ENCODE measurements at regions not wholly inside any gene's neighbourhood (a gene's known extent, or its start where the extent isn't known, plus 50 kb on each side); places are given as distances from the start of the nearest gene placed in this dataset.
"Not testable (repeated sequence)": the region's sequence is repeated elsewhere in the genome, so short reads cannot be mapped to it uniquely, and the experiment has no call there.

- not testable (repeated sequence) for TF ChIP-seq ELF4 (IDR thresholded peaks at IDR 0.05); HDGF (IDR thresholded peaks at IDR 0.05; ENCODE audit: borderline replicate concordance); BHLHE40 (IDR thresholded peaks at IDR 0.05; ENCODE audit: borderline replicate concordance); FOXA1 (IDR thresholded peaks at IDR 0.05); FOXK2 (IDR thresholded peaks at IDR 0.05); NFRKB (IDR thresholded peaks at IDR 0.05); SP1 (IDR thresholded peaks at IDR 0.05); LEF1 (IDR thresholded peaks at IDR 0.05; ENCODE audit: borderline replicate concordance); SUZ12 (IDR thresholded peaks at IDR 0.05); FOXM1 (IDR thresholded peaks at IDR 0.05; ENCODE audit: borderline replicate concordance)
Observed at GRCh38 chr11:96488911-96489310, 99.1 kb downstream of the JRKL start.
